Smooth muscle cell (in vitro differentiated cells): ENCODE measurements at regions not wholly inside any gene's neighbourhood (a gene's known extent, or its start where the extent isn't known, plus 50 kb on each side); places are given as distances from the start of the nearest gene placed in this dataset.

Source experiments
- DNase-seq: peaks from one replicate; lab custom pipeline; 2025; ENCODE audit not compliant: unreplicated experiment; lab: John Stamatoyannopoulos, UW
- H2AFZ ChIP-seq: fragments of 200-600 bp; sonication (generic); 2 replicates; pipeline ENCODE4 v1.6.0; 2016; ENCODE audit warnings: antibody characterized with exemption, low read depth, mild to moderate bottlenecking
- H3F3A ChIP-seq: fragments of 200-600 bp; sonication (generic); 2 replicates; pipeline ENCODE4 v1.6.0; 2017; ENCODE audit warnings: antibody characterized with exemption, low read depth
- H3K27ac ChIP-seq: fragments of 200-600 bp; sonication (generic); 2 replicates; pipeline ENCODE4 v1.5.1; 2016; ENCODE audit warnings: low read depth, mild to moderate bottlenecking
- H3K27me3 ChIP-seq: fragments of 200-600 bp; sonication (generic); 2 replicates; pipeline ENCODE4 v1.6.1; 2016; ENCODE audit warnings: low read depth, mild to moderate bottlenecking
- H3K36me3 ChIP-seq: fragments of 200-600 bp; sonication (generic); 2 replicates; pipeline ENCODE4 v1.5.1; 2016; ENCODE audit warnings: low read depth
- H3K4me1 ChIP-seq: fragments of 200-600 bp; sonication (generic); 2 replicates; pipeline ENCODE4 v1.5.1; 2016; ENCODE audit warnings: low read depth
- H3K4me2 ChIP-seq: fragments of 200-600 bp; sonication (generic); 2 replicates; pipeline ENCODE4 v1.6.0; 2016; ENCODE audit warnings: mild to moderate bottlenecking
- H3K4me3 ChIP-seq: fragments of 200-600 bp; sonication (generic); 2 replicates; pipeline ENCODE4 v1.5.1; 2016; ENCODE audit warnings: mild to moderate bottlenecking
- H3K79me2 ChIP-seq: fragments of 200-600 bp; sonication (generic); 2 replicates; pipeline ENCODE4 v1.6.0; 2016; ENCODE audit warnings: low read depth, mild to moderate bottlenecking
- H3K9ac ChIP-seq: fragments of 200-600 bp; sonication (generic); 2 replicates; pipeline ENCODE4 v1.6.0; 2016; ENCODE audit warnings: low read depth
- H3K9me3 ChIP-seq: fragments of 200-600 bp; sonication (generic); replicated peaks from 2 replicates; pipeline ENCODE4 v1.5.1; 2016; ENCODE audit warnings: low read depth
- H4K20me1 ChIP-seq: fragments of 200-600 bp; sonication (generic); 2 replicates; pipeline ENCODE4 v1.6.0; 2016; ENCODE audit warnings: low read depth
- CTCF ChIP-seq: fragments of 200-600 bp; sonication (generic); IDR thresholded peaks from 2 replicates; pipeline ENCODE4 v1.5.1; 2017; ENCODE audit warnings: borderline replicate concordance, mild to moderate bottlenecking, antibody characterized with exemption; ENCODE audit not compliant: insufficient read depth, poor library complexity, severe bottlenecking
- WGBS: methylation state at CpG from one replicate; pipeline ENCODE4 v1.1.7; 2016; ENCODE audit warnings: low lambda C conversion rate; 5-methylcytosine and 5-hydroxymethylcytosine counted together

- H3K79me2 ChIP-seq: no peaks in the 10 kb centered on the region
- no peak overlapping the region for H3K4me3 ChIP-seq
- H3K4me1 ChIP-seq: no peaks in the 10 kb centered on the region
- no peak for DNase-seq
- WGBS: 37% methylated on average over 1 of the region's 1 CpG
- no peaks in the 10 kb centered on the region for H3K36me3 ChIP-seq
- no peak for TF ChIP-seq CTCF
- no peaks in the 10 kb centered on the region for H4K20me1 ChIP-seq
- no peak overlapping the region for H3K9ac ChIP-seq
- H3K27me3 ChIP-seq: no peaks in the 10 kb centered on the region
- H3K27ac ChIP-seq: peak overlapping the region; percentile 37
- H3K4me2 ChIP-seq: no peak overlapping the region
- peak overlapping the region; percentile 54 for H2AFZ ChIP-seq
- peaks cover 3% of the 10 kb centered on the region for H3F3A ChIP-seq
- no peaks in the 10 kb centered on the region for H3K9me3 ChIP-seq
Measured at GRCh38 chr6:147779624-147780023, 271.1 kb downstream of the SAMD5 start.

- Histone ChIP-seq H3K4me1 (no peaks in the 10 kb centered on the region), H3K4me3 (peak overlapping the region; percentile 5), H3K4me2 (peak overlapping the region; percentile 60), H4K20me1 (no peaks in the 10 kb centered on the region), H3K27ac (peak overlapping the region; percentile 82), H2AFZ (no peak overlapping the region), H3K9ac (no peak overlapping the region), H3K27me3 (no peaks in the 10 kb centered on the region), H3K36me3 (no peaks in the 10 kb centered on the region), H3K9me3 (no peaks in the 10 kb centered on the region), H3K79me2 (no peaks in the 10 kb centered on the region), H3F3A (peaks cover 3% of the 10 kb centered on the region)
- WGBS: 20% methylated on average over 3 of the region's 3 CpGs
- no peak for TF ChIP-seq CTCF
- DNase-seq: no peak
Measured at GRCh38 chr6:147782302-147782701, 273.8 kb downstream of the SAMD5 start.

GRCh38 chr6:147784371-147784770 is 275.9 kb downstream of the SAMD5 start:
- H3K27ac ChIP-seq: no peak overlapping the region

More at GRCh38 chr6:147784371-147784770, 275.9 kb downstream of the SAMD5 start:
- Histone ChIP-seq H3K4me3 (no peak overlapping the region), H3K9me3 (no peaks in the 10 kb centered on the region), H4K20me1 (no peaks in the 10 kb centered on the region), H3K79me2 (no peaks in the 10 kb centered on the region), H2AFZ (no peak overlapping the region), H3K36me3 (no peaks in the 10 kb centered on the region), H3K27me3 (no peaks in the 10 kb centered on the region), H3K4me2 (no peak overlapping the region), H3K4me1 (no peaks in the 10 kb centered on the region), H3F3A (no peaks in the 10 kb centered on the region), H3K9ac (no peak overlapping the region)
- no peak for DNase-seq
- 91% methylated on average over 2 of the region's 2 CpGs for WGBS
- TF ChIP-seq CTCF: no peak
